Lower leg skin (tissue), 3 donors: ENCODE measurements at regions not wholly inside any gene's neighbourhood (a gene's known extent, or its start where the extent isn't known, plus 50 kb on each side); places are given as distances from the start of the nearest gene placed in this dataset.

Experiments
- POLR2A ChIP-seq, 2 donors: fragments of 450-650 bp; IDR thresholded peaks; one replicate each; pipeline ENCODE4 v1.6.1; 2016 to 2017; ENCODE audit warnings: antibody characterized with exemption in 2 of 2, mild to moderate bottlenecking in 1 of 2, moderate library complexity in 1 of 2
- TF ChIP-seq, protein P1 (sequence below), 3 donors: fragments of 450-650 bp; IDR thresholded peaks; one replicate each; pipeline ENCODE4 v1.5.1; 2016; ENCODE audit warnings: antibody characterized with exemption in 3 of 3, mild to moderate bottlenecking in 3 of 3, moderate library complexity in 2 of 3

- TF ChIP-seq, protein P1, sequence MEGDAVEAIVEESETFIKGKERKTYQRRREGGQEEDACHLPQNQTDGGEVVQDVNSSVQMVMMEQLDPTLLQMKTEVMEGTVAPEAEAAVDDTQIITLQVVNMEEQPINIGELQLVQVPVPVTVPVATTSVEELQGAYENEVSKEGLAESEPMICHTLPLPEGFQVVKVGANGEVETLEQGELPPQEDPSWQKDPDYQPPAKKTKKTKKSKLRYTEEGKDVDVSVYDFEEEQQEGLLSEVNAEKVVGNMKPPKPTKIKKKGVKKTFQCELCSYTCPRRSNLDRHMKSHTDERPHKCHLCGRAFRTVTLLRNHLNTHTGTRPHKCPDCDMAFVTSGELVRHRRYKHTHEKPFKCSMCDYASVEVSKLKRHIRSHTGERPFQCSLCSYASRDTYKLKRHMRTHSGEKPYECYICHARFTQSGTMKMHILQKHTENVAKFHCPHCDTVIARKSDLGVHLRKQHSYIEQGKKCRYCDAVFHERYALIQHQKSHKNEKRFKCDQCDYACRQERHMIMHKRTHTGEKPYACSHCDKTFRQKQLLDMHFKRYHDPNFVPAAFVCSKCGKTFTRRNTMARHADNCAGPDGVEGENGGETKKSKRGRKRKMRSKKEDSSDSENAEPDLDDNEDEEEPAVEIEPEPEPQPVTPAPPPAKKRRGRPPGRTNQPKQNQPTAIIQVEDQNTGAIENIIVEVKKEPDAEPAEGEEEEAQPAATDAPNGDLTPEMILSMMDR (IDR thresholded peaks at IDR 0.05) = no peak
- no peak for TF ChIP-seq POLR2A (IDR thresholded peaks at IDR 0.05)
These were observed 890.2 kb upstream of the VRK2 start for GRCh38 chr2:57156231-57156924.
